CD4-positive, alpha-beta T cell treated with Interleukin-6 for 4 hours (primary cell): ENCODE measurements at regions not wholly inside any gene's neighbourhood (a gene's known extent, or its start where the extent isn't known, plus 50 kb on each side); places are given as distances from the start of the nearest gene placed in this dataset.
"Not testable (repeated sequence)": the region's sequence is repeated elsewhere in the genome, so short reads cannot be mapped to it uniquely, and the experiment has no call there.

Source experiments
- DNase-seq: peaks from one replicate; pipeline ENCODE4 v3.0.0-alpha.2; 2020; ENCODE audit warnings: mixed read lengths

- no peak for DNase-seq
Measured at GRCh38 chr16:80250381-80250780, 290.4 kb upstream of the DYNLRB2 start.

GRCh38 chr16:80243303-80243702 is 297.5 kb upstream of the DYNLRB2 start:
- DNase-seq: not testable (repeated sequence)

- not testable (repeated sequence) for DNase-seq
Measured at GRCh38 chr16:80242279-80242678, 298.5 kb upstream of the DYNLRB2 start.

GRCh38 chr16:80233097-80233835 is 307.5 kb upstream of the DYNLRB2 start:
- DNase-seq: no peak

GRCh38 chr16:80231888-80232287 is 308.9 kb upstream of the DYNLRB2 start:
- DNase-seq: no peak

- no peak for DNase-seq
Measured at GRCh38 chr16:80231121-80231520, 309.7 kb upstream of the DYNLRB2 start.

- no peak for DNase-seq
Measured at GRCh38 chr16:80230328-80231120, 310.3 kb upstream of the DYNLRB2 start.

- no peak for DNase-seq
Measured at GRCh38 chr16:80226499-80226898, 314.3 kb upstream of the DYNLRB2 start.

- DNase-seq: no peak
Measured at GRCh38 chr16:80210787-80211186, 330.0 kb upstream of the DYNLRB2 start.

GRCh38 chr16:80208743-80209142 is 332.1 kb upstream of the DYNLRB2 start:
- DNase-seq: no peak

- DNase-seq: no peak
Measured at GRCh38 chr16:80208015-80208414, 332.8 kb upstream of the DYNLRB2 start.

- no peak for DNase-seq
Measured at GRCh38 chr16:80203821-80204220, 337.0 kb upstream of the DYNLRB2 start.

GRCh38 chr16:80202831-80203413 is 337.9 kb upstream of the DYNLRB2 start:
- DNase-seq: no peak

- DNase-seq: no peak
Measured at GRCh38 chr16:80200079-80200478, 340.7 kb upstream of the DYNLRB2 start.

- DNase-seq: no peak
Measured at GRCh38 chr16:80199614-80200013, 341.2 kb upstream of the DYNLRB2 start.

GRCh38 chr16:80198311-80199299 is 342.2 kb upstream of the DYNLRB2 start:
- DNase-seq: no peak

- no peak for DNase-seq
Measured at GRCh38 chr16:80197741-80198201, 343.0 kb upstream of the DYNLRB2 start.

- DNase-seq: no peak
Measured at GRCh38 chr16:80191928-80192327, 348.9 kb upstream of the DYNLRB2 start.

GRCh38 chr16:80189476-80190175 is 351.2 kb upstream of the DYNLRB2 start:
- DNase-seq: no peak

GRCh38 chr16:80176114-80176513 is 364.7 kb upstream of the DYNLRB2 start:
- DNase-seq: no peak

GRCh38 chr16:80175011-80175410 is 365.8 kb upstream of the DYNLRB2 start:
- no peak for DNase-seq

- no peak for DNase-seq
Measured at GRCh38 chr16:80174416-80174815, 366.4 kb upstream of the DYNLRB2 start.
